GM12874 (cell line): ENCODE measurements at regions not wholly inside any gene's neighbourhood (a gene's known extent, or its start where the extent isn't known, plus 50 kb on each side); places are given as distances from the start of the nearest gene placed in this dataset.

Experiments
- TF ChIP-seq, protein P1 (sequence below): IDR thresholded peaks from 2 replicates; pipeline ENCODE4 v1.5.1; 2011; ENCODE audit warnings: low read depth, mild to moderate bottlenecking, control low read depth, low read length, moderate library complexity; ENCODE audit not compliant: insufficient read depth

DNA sequence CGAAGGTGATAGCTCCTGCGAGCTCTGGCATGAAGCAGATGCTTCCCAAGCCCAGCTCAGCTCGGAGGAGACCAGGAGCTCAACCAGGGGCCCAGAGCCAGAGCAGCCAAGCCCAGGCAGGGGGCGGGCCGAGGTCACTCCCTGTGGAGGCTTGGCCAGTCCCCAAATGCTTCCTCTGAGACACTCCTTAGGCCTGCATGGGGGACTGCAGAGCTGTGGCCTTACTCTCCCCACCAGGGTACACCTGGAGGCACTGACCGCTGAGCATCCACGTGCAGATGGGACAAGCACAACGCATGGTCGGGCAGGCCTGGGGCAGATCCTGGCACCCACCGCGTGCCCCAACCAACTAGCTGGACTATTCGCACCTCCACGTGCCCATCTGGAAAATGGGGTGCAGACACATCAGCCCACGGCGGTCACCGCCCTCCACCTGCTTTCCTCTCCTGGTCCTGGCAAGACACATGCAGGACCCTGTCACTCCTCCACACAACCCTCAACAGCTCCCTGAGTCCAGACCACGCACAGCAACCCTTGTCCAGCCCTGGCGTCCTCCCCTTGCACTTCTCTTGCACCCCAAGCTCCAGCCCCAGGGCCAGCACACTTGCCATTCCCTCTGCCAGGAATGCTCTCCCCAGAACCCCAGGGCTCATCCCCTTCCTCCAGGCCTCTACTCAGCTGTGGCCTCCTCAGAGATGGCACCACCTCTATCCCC, 164.7 kb upstream of the IQSEC1 start:
- TF ChIP-seq, protein P1, sequence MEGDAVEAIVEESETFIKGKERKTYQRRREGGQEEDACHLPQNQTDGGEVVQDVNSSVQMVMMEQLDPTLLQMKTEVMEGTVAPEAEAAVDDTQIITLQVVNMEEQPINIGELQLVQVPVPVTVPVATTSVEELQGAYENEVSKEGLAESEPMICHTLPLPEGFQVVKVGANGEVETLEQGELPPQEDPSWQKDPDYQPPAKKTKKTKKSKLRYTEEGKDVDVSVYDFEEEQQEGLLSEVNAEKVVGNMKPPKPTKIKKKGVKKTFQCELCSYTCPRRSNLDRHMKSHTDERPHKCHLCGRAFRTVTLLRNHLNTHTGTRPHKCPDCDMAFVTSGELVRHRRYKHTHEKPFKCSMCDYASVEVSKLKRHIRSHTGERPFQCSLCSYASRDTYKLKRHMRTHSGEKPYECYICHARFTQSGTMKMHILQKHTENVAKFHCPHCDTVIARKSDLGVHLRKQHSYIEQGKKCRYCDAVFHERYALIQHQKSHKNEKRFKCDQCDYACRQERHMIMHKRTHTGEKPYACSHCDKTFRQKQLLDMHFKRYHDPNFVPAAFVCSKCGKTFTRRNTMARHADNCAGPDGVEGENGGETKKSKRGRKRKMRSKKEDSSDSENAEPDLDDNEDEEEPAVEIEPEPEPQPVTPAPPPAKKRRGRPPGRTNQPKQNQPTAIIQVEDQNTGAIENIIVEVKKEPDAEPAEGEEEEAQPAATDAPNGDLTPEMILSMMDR: no peak

DNA sequence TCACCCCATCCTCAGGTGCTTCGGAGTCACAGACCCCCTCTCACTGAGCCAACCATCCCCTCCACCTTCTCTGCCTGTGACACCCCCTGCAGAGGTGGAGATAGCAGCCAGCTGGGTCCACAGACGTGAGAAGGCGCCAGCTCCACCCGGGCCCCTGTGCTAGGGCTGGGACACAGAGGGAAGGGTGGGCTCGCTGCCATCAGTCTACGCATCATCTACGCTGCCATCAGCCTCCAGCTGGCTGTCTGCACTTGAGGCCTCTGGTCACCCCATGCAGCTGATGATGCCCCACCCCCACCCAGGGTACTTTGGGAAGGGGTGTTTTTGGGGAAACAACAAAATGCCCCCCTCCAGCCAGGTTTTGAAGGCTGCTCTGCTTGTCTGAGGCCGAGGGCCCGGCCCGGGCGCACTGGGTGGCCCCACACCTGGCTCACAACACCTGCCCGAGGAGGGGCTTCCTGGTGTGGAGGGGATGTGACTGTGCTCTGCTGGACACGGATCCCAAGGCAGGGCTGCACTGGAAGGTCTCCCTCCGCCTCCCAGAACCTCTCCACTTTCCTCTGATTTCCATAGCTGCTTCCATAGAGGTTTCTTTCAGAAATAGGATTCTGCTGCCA, 163.4 kb upstream of the IQSEC1 start:
- TF ChIP-seq, protein P1: no peak

DNA sequence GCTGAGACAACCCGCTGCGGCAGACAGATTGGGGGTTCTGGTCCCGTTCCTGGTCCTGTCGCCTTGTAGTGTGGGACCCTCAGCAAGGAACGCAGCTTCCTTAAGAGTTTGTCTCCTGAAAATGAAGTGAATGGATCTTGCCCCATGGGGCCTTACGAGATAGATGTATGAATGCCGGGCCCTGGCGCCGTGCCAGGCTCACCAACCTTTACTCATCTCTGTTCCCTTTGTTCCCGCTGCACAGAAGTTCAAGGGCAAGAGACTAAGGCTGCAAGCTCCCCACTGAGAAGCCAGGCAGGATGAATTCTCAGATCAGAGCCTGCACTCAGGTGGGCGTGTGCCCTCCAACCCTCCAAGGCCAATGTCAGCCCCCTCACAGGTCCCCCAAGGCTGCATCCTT, 162.7 kb upstream of the IQSEC1 start:
- TF ChIP-seq, protein P1: no peak

DNA sequence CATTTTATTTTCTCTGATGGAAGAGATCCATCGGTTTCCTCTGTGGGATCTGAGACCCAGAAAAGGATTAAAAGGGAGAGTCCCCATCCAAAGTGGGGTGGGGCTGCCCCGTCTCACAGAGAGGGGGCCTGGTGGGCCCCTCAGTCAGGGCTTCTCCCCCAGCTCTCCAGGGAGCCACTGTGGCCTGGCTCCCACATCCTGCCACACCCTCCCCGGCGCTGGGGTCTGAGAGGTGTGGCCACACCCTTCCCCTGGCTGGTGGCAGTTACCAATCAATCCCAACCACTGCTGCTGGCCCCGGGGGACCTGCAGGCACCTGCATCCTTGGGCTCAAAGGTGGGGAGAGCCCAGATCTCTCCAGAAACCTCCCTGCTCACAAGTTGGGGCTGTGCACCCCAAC, 161.8 kb upstream of the IQSEC1 start:
- TF ChIP-seq, protein P1: no peak

DNA sequence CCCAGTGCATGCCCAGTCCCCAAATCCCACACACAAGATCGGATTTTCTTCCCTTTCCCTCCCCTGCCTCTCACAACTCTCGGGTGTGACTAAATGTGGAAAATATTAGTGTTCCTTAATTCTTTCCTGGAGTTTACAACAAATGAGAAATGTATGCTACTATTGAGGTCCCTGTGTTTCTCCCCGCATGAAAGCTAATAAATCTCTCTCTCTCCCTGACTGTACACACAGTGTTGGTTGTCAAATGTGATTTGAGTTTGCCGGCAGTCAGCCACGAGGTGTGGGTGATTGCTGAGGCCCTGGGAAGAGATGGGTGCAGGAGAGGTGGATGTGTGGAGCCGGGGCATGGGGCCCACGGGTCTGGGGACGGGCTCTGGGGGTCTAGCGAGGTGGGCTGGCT, 161.4 kb upstream of the IQSEC1 start:
- TF ChIP-seq, protein P1: no peak

DNA sequence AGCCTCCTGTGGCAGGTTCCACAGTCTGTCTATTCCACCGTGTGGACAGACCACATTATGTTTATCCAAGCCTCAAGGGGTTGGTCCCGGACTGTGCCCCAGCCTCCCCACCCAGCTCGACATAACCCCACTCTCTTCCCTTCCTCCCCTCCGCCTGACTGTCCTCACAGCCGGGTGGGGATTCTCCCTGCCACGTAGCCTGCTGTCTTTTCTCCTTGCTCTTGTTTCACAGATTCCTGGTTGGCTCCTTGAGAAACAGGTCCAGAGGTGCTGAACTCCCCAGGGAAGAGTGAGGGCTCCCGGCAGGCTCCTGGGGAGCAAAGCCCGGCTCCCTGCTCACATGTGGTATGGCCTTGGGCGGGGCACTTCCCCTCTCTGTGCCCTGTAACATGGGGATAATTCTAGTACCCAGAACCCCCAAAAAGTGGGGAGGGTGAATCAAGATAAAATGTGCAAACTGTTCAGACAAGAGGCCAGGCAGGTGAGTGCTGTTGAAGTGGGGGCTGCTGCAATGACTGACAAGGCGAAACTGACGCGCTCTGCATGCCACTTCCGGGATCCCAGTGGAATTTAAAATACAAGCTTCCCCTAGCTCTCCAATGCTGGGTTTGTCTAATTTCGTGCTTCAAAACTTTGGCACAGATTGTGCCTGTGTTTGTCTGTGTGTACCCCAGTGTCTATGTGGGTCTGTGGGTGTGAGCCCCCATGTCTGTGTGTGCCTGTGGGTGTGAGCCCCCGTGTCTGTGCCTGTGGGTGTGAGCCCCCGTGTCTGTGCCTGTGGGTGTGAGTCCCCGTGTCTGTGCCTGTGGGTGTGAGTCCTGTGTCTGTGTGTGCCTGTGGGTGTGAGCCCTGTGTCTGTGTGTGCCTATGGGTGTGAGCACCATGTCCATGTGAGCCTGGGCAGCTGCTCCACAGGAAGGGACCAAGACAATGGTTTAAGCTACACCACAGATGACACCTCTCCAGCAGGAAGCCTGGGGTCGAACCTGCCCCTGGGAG, 160.6 kb upstream of the IQSEC1 start:
- TF ChIP-seq, protein P1: no peak

DNA sequence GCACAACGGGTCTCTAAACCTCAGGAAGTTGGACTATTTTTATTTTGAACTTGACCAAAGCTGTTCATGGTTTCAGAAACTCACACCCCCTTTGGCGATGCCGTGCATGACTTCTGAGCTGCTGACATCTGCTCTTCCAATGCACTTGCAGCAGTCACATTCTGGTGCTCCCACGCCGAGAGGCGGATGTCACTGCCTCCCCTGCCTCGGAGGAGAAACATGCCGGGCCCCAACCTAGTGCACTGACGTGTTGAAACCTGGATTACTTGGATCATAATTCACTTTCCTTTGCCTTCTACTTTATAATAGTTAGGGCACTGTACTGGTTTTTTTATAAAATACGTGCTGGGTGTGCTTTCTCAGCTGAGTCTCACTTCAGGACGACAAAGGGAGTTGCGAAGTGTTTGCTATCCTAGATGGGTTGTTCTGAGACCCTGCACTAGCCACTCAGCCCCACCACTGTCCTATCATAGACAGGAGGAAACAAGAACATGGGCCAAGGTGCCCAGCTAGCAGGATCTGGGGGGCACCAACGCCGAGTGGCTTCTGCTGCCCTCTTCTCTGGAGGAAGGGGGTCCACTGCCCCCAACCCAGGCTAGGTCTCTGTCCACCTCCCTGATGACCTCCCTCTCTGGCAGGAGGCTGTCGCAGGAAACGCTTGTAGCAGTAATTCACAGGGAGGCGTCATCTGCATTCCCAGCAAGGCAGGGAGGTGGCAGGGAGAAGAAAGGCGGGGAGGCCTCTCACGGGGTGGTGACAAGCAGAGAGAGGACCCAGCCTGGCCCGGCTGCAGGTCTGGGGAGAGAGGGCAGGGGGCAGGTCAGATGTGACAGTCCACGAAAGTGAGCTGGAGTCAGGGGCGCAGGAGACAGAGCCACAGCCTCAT, 158.8 kb upstream of the IQSEC1 start:
- TF ChIP-seq, protein P1: no peak
